GM23338 (cell line): ENCODE measurements at regions not wholly inside any gene's neighbourhood (a gene's known extent, or its start where the extent isn't known, plus 50 kb on each side); places are given as distances from the start of the nearest gene placed in this dataset.

Experiments
- ATAC-seq: fragments of 200-7000 bp; cut with Tn5 transposase; 3 replicates; pipeline ENCODE4 v1.9.1; 2020
- DNase-seq: peaks from one replicate; pipeline ENCODE4 v3.0.0-alpha.2; 2015; ENCODE audit warnings: low spot score
- H2AFZ ChIP-seq: fragments of 200-600 bp; sonication (generic); 2 replicates; pipeline ENCODE4 v1.8.0; 2016; ENCODE audit warnings: antibody characterized with exemption, mild to moderate bottlenecking, moderate library complexity
- H3F3A ChIP-seq: fragments of 200-600 bp; sonication (generic); replicated peaks from 2 replicates; pipeline ENCODE4 v1.8.0; 2017; ENCODE audit warnings: antibody characterized with exemption, mixed run types, low read depth
- H3K27ac ChIP-seq: fragments of 200-600 bp; sonication (generic); 2 replicates; pipeline ENCODE4 v1.6.1; 2016; ENCODE audit warnings: low read depth
- H3K27me3 ChIP-seq: fragments of 200-600 bp; sonication (generic); 2 replicates; pipeline ENCODE4 v1.8.0; 2016; ENCODE audit warnings: mild to moderate bottlenecking, mixed run types, moderate library complexity; ENCODE audit not compliant: insufficient read depth
- H3K36me3 ChIP-seq: fragments of 200-600 bp; sonication (generic); 2 replicates; pipeline ENCODE4 v1.8.0; 2016; ENCODE audit warnings: mild to moderate bottlenecking; ENCODE audit not compliant: insufficient read depth
- H3K4me1 ChIP-seq: fragments of 200-600 bp; sonication (generic); 2 replicates; pipeline ENCODE4 v1.8.0; 2016; ENCODE audit warnings: mild to moderate bottlenecking, moderate library complexity; ENCODE audit not compliant: insufficient read depth
- H3K4me2 ChIP-seq: fragments of 200-600 bp; sonication (generic); 2 replicates; pipeline ENCODE4 v1.7.1; 2017; ENCODE audit warnings: mixed run types
- H3K4me3 ChIP-seq: fragments of 200-600 bp; sonication (generic); 2 replicates; pipeline ENCODE4 v1.6.1; 2016; ENCODE audit warnings: mixed run types
- H3K79me2 ChIP-seq: fragments of 200-600 bp; sonication (generic); replicated peaks from 2 replicates; pipeline ENCODE4 v1.8.0; 2017; ENCODE audit warnings: mild to moderate bottlenecking; ENCODE audit not compliant: insufficient read depth
- H3K9me2 ChIP-seq: fragments of 200-600 bp; sonication (generic); 2 replicates; pipeline ENCODE4 v1.8.0; 2017; ENCODE audit not compliant: insufficient read depth
- H4K20me1 ChIP-seq: fragments of 200-600 bp; sonication (generic); replicated peaks from 2 replicates; pipeline ENCODE4 v1.8.0; 2017; ENCODE audit warnings: mild to moderate bottlenecking; ENCODE audit not compliant: insufficient read depth
- H3K27ac Mint-ChIP-seq: 2 replicates; pipeline ENCODE4 v1.8.0; 2020; ENCODE audit warnings: inconsistent platforms, mild to moderate bottlenecking, moderate library complexity, mixed read lengths
- H3K27me3 Mint-ChIP-seq: 3 replicates; pipeline ENCODE4 v1.8.0; 2022; ENCODE audit warnings: low read depth, mild to moderate bottlenecking, moderate library complexity, mixed read lengths, inconsistent platforms; ENCODE audit not compliant: insufficient read depth, poor library complexity
- H3K36me3 Mint-ChIP-seq: 3 replicates; pipeline ENCODE4 v1.8.0; 2021; ENCODE audit warnings: low read depth, mild to moderate bottlenecking, inconsistent platforms, moderate library complexity, mixed read lengths
- H3K4me1 Mint-ChIP-seq: 3 replicates; pipeline ENCODE4 v1.8.0; 2020; ENCODE audit warnings: mild to moderate bottlenecking, inconsistent platforms, mixed read lengths
- H3K4me3 Mint-ChIP-seq: 3 replicates; pipeline ENCODE4 v1.8.0; 2021; ENCODE audit warnings: moderate library complexity, mild to moderate bottlenecking, inconsistent platforms, mixed read lengths
- H3K9me3 Mint-ChIP-seq: 3 replicates; pipeline ENCODE4 v1.8.0; 2020; ENCODE audit warnings: moderate library complexity, mild to moderate bottlenecking, inconsistent platforms, mixed read lengths
- CREB1 ChIP-seq: fragments of 250-450 bp; sonication (Bioruptor Pico); IDR thresholded peaks from 2 replicates; pipeline ENCODE4 v1.5.0; 2020; ENCODE audit warnings: low read depth, mild to moderate bottlenecking, moderate library complexity
- CTCF ChIP-seq, 2 experiments: fragments of 200-600 bp in 1 of 2; sonication (generic) in 1 of 2; conservative IDR thresholded peaks; 2 replicates each; pipeline versions ENCODE4 v1.5.1 to v1.6.1; 2016 to 2017; ENCODE audit warnings: antibody characterized with exemption in 2 of 2, low read depth in 2 of 2, mild to moderate bottlenecking in 2 of 2, moderate library complexity in 1 of 2
- EZH2 ChIP-seq: fragments of 200-600 bp; sonication (generic); IDR thresholded peaks from one replicate; pipeline ENCODE4 v1.8.0; 2017; ENCODE audit warnings: antibody characterized with exemption, mild to moderate bottlenecking, low read depth; ENCODE audit not compliant: unreplicated experiment
- JUNB ChIP-seq: IDR thresholded peaks from one replicate; pipeline ENCODE4 v1.6.1; 2016; ENCODE audit warnings: antibody characterized with exemption; ENCODE audit not compliant: unreplicated experiment
- POLR2AphosphoS5 ChIP-seq: IDR thresholded peaks from 2 replicates; pipeline ENCODE4 v1.6.1; 2016; ENCODE audit warnings: antibody characterized with exemption, low read depth
- ZNF114 ChIP-seq: fragments of 250-450 bp; sonication (Bioruptor Pico); IDR thresholded peaks from 2 replicates; pipeline ENCODE4 v1.5.0; 2020; ENCODE audit warnings: mild to moderate bottlenecking, moderate library complexity
- ZNF462 ChIP-seq: fragments of 250-450 bp; sonication (Bioruptor Pico); IDR thresholded peaks from 2 replicates; pipeline ENCODE4 v1.5.0; 2020; ENCODE audit warnings: mild to moderate bottlenecking, moderate library complexity

GRCh38 chrX:74107666-74108065 is 196.3 kb upstream of the ZCCHC13 start:
- H3K9me3 Mint-ChIP-seq: peaks cover 18% of the 10 kb centered on the region
- no peaks in the 10 kb centered on the region for H3K27me3 Mint-ChIP-seq

More at GRCh38 chrX:74107666-74108065, 196.3 kb upstream of the ZCCHC13 start:
- no peaks in the 10 kb centered on the region for H3K36me3 ChIP-seq
- no peaks in the 10 kb centered on the region for H3F3A ChIP-seq
- no peaks in the 10 kb centered on the region for H4K20me1 ChIP-seq
- H3K4me3 ChIP-seq: no peak overlapping the region
- DNase-seq (no peak), ATAC-seq (no peak)
- H3K36me3 Mint-ChIP-seq: peaks cover 42% of the 10 kb centered on the region
- H3K27me3 ChIP-seq: no peaks in the 10 kb centered on the region
- H3K4me3 Mint-ChIP-seq: no peak overlapping the region
- H2AFZ ChIP-seq: no peak overlapping the region
- TF ChIP-seq POLR2AphosphoS5: no peak
- no peak for TF ChIP-seq EZH2
- no peak for TF ChIP-seq CREB1 (CRISPR knock-in tag)
- no peak for TF ChIP-seq ZNF462 (CRISPR knock-in tag)
- TF ChIP-seq CTCF (conservative IDR thresholded peaks at IDR 0.05; ENCODE audit: low read depth in 2 of 2): no peak
- no peak for TF ChIP-seq ZNF114 (CRISPR knock-in tag)
- TF ChIP-seq JUNB: no peak
- no peaks in the 10 kb centered on the region for H3K79me2 ChIP-seq
- H3K27ac Mint-ChIP-seq: no peak overlapping the region
- H3K9me2 ChIP-seq: no peaks in the 10 kb centered on the region
- no peak overlapping the region for H3K27ac ChIP-seq
- H3K4me1 ChIP-seq: no peaks in the 10 kb centered on the region
- H3K4me1 Mint-ChIP-seq: no peaks in the 10 kb centered on the region
- no peak overlapping the region for H3K4me2 ChIP-seq
